ENCODE measurements at regions not wholly inside any gene's neighbourhood (a gene's known extent, or its start where the extent isn't known, plus 50 kb on each side); places are given as distances from the start of the nearest gene placed in this dataset.

DNA sequence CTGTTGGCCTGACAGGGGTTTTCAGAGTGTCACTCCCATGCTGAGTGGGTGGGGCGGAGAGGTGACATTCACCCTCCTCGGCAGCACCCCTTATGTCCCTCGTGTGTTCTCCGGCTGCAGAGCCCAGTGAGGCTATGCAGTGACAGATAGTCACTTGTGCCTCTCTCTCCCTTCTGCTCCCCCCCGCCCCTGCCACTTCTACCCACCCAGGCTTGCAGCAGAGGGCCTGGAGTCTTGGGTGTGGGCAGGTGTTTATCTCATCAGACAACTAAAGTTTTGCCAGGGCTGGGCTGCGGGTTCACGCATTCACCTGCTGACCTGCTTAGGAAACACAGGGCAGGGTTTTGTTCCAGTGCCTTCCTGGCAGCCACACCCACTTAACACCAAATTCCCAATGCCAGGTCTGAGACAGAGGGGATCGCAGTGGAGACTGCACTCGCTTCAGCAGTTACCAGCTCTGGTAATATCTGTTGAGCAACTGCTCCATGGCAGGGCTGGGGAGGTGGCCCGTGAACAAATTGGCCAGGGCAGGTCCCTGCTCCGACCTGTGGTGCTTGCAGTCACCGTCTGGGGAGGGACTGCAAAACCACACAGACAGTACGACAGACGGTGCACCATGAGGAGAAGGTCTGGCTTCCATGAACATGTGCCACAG, 50.5 kb upstream of the ADA2 start:
- Histone ChIP-seq H3K36me3 (ENCODE audit: control insufficient read depth in 2 of 2, insufficient read depth in 2 of 2, low read length in 1 of 2) (no peaks in the 10 kb centered on the region), H4K20me1 (ENCODE audit: control insufficient read depth, insufficient read depth) (no peaks in the 10 kb centered on the region), H3K27ac (ENCODE audit: control insufficient read depth, insufficient read depth) (no peak overlapping the region), H3K27me3 (replicated peaks in 1 of 2; ENCODE audit: control insufficient read depth in 2 of 2, insufficient read depth in 2 of 2, low read length in 1 of 2) (no peaks in the 10 kb centered on the region), H2AFZ (ENCODE audit: control insufficient read depth, low read depth, low read length) (no peak overlapping the region), H3K4me1 (ENCODE audit: control insufficient read depth, insufficient read depth, low read length) (peaks cover 3% of the 10 kb centered on the region; the same call in 1 of the 2 replicates), H3K9ac (ENCODE audit: control insufficient read depth, insufficient read depth, low read length) (no peak overlapping the region), H3K9me3 (replicated peaks; ENCODE audit: control insufficient read depth, insufficient read depth, low read length) (no peaks in the 10 kb centered on the region), H3K4me2 (ENCODE audit: control insufficient read depth, insufficient read depth) (no peak overlapping the region), H3K79me2 (ENCODE audit: control insufficient read depth, insufficient read depth, low read length) (no peaks in the 10 kb centered on the region), H3K4me3 (no peak overlapping the region)
- no peak for TF ChIP-seq NR2C1 (IDR thresholded peaks at IDR 0.05)
- TF ChIP-seq WRNIP1 (IDR thresholded peaks at IDR 0.05; ENCODE audit: borderline replicate concordance, low read depth, low read length) = no peak
- TF ChIP-seq SIX5 (IDR thresholded peaks at IDR 0.05; ENCODE audit: low read depth, low read length, severe bottlenecking) = no peak
- TF ChIP-seq IKZF2 (IDR thresholded peaks at IDR 0.05) = no peak
- TF ChIP-seq, protein P1, sequence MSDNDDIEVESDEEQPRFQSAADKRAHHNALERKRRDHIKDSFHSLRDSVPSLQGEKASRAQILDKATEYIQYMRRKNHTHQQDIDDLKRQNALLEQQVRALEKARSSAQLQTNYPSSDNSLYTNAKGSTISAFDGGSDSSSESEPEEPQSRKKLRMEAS (IDR thresholded peaks at IDR 0.05; ENCODE audit: low read depth, low read length) = no peak
- no peak for TF ChIP-seq SRF (IDR thresholded peaks at IDR 0.05; ENCODE audit: low read depth in 2 of 2, low read length in 2 of 2)
- TF ChIP-seq MEF2A (IDR thresholded peaks at IDR 0.05; ENCODE audit: insufficient read depth, low read depth, low read length) = no peak
- no peak for TF ChIP-seq RBBP5 (conservative IDR thresholded peaks at IDR 0.05)
- 74% methylated on average over 14 of the region's 14 CpGs for WGBS (ENCODE audit: insufficient coverage, insufficient replicate concordance, low lambda C conversion rate, missing lambda C conversion rate)
- ATAC-seq (peak; percentile 35), DNase-seq (ENCODE audit: low read depth, low spot score) (no peak), FAIRE-seq (no peak)
- in situ Hi-C loops (cut with MboI) = no loop called here
- CTCF ChIA-PET = interaction anchor here (0.9 to 2.1 kb wide), 9 partner anchors 9 to 232 kb away, joined by 3 to 13 read pairs (median 5); no protein-coding TSS in a partner anchor
- POLR2A ChIA-PET = interaction anchor here (0.6 to 1.4 kb wide), 4 partner anchors 19 to 437 kb away, joined by 3 to 4 read pairs (median 3); no protein-coding TSS in a partner anchor
- SMC1A ChIA-PET (ENCODE audit: uncharacterized antibody, unreplicated experiment) = interaction anchor here (0.7 to 2.1 kb wide), 8 partner anchors 10 to 231 kb away, joined by 3 to 13 read pairs (median 4); no protein-coding TSS in a partner anchor
- intact Hi-C loops (cut with micrococcal nuclease; ENCODE audit: unreplicated experiment) = loop anchor here (5.0 kb wide), 1 partner anchor 33 kb away; no protein-coding TSS in a partner anchor
- RAD21 ChIA-PET (ENCODE audit: unreplicated experiment) = interaction anchor here (1.0 to 2.0 kb wide), 8 partner anchors 10 to 232 kb away, joined by 3 to 13 read pairs (median 5); no protein-coding TSS in a partner anchor
- BruUV-seq (replicated peaks) = no TSS peak

Data from GM12878 (cell line).